Fibroblast of mammary gland (primary cell): ENCODE measurements at regions not wholly inside any gene's neighbourhood (a gene's known extent, or its start where the extent isn't known, plus 50 kb on each side); places are given as distances from the start of the nearest gene placed in this dataset.
"Not testable (repeated sequence)": the region's sequence is repeated elsewhere in the genome, so short reads cannot be mapped to it uniquely, and the experiment has no call there.

ENCODE experiments used
- DNase-seq: peaks from one replicate; pipeline ENCODE4 v3.0.0-alpha.2; 2010; ENCODE audit warnings: low read depth
- H3K4me3 ChIP-seq: 2 replicates; pipeline ENCODE4 v1.5.1; 2011; ENCODE audit warnings: low read depth, mild to moderate bottlenecking, low read length, moderate library complexity; ENCODE audit not compliant: control insufficient read depth
- TF ChIP-seq, protein P1 (sequence below): conservative IDR thresholded peaks from 2 replicates; pipeline ENCODE4 v1.5.1; 2011; ENCODE audit warnings: low read depth, low read length, inconsistent platforms; ENCODE audit not compliant: control insufficient read depth, insufficient read depth

DNA sequence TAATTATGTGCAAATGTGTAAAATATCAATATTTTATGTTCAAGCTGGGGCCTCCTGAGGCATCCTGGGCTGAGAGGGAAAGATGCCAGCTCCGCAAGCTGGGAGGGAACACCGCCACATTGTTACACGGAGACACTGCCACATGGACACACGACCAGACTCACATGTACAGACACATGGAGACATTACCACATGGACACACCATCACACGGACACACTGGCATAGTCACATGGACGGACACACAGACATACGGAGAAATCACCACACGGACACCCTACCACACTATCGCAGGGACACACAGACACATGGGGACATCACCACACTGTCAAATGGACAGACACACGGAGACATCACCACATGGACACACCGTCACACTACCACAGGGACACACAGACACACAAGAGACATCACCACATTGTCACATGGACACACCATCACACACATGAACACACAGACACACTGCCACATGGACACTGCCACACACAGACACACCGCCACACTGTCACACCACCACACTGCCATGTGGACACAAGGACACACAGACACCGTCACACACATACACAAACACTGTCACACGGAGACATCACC is 117.6 kb downstream of the CCDC74A start:
- no peak for DNase-seq
- H3K4me3 ChIP-seq: no peak overlapping the region
- TF ChIP-seq, protein P1, sequence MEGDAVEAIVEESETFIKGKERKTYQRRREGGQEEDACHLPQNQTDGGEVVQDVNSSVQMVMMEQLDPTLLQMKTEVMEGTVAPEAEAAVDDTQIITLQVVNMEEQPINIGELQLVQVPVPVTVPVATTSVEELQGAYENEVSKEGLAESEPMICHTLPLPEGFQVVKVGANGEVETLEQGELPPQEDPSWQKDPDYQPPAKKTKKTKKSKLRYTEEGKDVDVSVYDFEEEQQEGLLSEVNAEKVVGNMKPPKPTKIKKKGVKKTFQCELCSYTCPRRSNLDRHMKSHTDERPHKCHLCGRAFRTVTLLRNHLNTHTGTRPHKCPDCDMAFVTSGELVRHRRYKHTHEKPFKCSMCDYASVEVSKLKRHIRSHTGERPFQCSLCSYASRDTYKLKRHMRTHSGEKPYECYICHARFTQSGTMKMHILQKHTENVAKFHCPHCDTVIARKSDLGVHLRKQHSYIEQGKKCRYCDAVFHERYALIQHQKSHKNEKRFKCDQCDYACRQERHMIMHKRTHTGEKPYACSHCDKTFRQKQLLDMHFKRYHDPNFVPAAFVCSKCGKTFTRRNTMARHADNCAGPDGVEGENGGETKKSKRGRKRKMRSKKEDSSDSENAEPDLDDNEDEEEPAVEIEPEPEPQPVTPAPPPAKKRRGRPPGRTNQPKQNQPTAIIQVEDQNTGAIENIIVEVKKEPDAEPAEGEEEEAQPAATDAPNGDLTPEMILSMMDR: no peak

DNA sequence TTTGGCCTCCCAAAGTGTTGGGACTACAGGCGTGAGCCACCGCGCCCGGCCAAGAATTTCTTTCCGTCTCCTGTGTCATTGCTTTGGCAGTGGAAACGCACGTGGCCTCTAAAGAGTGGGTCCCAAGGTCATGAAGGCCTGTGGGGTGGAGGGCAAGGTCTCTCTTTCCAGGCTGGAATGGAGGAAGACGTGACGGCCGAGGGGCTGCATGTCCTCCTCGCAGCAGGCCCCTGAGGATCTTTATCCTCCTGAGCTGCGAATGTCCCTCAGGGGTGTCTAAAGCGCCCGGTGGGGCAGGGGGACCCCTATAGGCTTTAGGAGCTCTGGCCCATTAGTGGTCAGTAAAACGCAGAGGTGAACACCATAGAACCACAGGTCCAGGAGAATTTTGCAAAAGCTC is 118.5 kb downstream of the CCDC74A start:
- not testable (repeated sequence) for DNase-seq, H3K4me3 ChIP-seq

GRCh38 chr2:131646669-131647297 is 119.1 kb downstream of the CCDC74A start:
- no peak for DNase-seq
- H3K4me3 ChIP-seq: peak overlapping the region; percentile 6

DNA sequence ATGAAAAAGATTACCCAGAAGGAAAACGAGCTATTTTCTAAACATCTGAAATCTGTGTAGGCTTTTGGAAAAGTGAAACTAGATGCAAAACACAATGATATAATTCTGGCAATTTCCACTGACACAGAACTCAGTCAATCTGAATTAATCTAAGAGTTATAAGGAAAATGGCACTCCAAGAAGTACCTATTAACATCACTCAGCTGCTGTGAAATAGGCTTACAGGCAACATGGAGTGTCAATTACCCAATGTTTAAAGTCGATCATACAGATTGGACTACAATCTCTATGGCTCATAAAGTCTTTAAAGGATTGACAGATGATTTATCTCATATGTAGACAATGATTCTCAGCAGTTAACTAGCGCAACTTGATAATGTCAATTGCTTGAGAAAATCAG is 120.9 kb downstream of the CCDC74A start:
- DNase-seq, H3K4me3 ChIP-seq: not testable (repeated sequence)

More at GRCh38 chr2:131646669-131647297, 119.1 kb downstream of the CCDC74A start:
- TF ChIP-seq, protein P1: no peak

DNA sequence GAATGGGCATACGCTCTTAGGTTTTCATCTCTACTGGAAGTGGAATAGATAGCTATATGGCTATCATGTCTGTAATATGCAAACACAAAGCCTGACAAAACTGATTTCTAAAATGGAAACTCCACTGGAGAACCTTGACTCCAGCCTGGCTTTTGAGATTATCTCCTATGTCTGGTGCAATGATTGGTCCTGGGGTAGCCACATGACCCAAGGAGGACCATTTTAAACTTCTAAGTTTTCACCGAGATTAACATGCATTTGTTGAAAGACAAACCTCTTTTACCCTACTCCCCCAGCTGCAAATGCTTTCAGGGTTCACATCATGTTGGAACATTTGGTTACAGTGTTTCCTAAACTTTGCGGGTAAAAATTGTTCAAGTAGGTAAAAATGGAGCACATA is 124.6 kb downstream of the CCDC74A start:
- H3K4me3 ChIP-seq, DNase-seq: not testable (repeated sequence)

GRCh38 chr2:131654107-131654506 is 126.4 kb downstream of the CCDC74A start:
- H3K4me3 ChIP-seq, DNase-seq: not testable (repeated sequence)

GRCh38 chr2:131656816-131657633 is 129.3 kb downstream of the CCDC74A start:
- no peak overlapping the region for H3K4me3 ChIP-seq
- TF ChIP-seq, protein P1: no peak
- no peak for DNase-seq

DNA sequence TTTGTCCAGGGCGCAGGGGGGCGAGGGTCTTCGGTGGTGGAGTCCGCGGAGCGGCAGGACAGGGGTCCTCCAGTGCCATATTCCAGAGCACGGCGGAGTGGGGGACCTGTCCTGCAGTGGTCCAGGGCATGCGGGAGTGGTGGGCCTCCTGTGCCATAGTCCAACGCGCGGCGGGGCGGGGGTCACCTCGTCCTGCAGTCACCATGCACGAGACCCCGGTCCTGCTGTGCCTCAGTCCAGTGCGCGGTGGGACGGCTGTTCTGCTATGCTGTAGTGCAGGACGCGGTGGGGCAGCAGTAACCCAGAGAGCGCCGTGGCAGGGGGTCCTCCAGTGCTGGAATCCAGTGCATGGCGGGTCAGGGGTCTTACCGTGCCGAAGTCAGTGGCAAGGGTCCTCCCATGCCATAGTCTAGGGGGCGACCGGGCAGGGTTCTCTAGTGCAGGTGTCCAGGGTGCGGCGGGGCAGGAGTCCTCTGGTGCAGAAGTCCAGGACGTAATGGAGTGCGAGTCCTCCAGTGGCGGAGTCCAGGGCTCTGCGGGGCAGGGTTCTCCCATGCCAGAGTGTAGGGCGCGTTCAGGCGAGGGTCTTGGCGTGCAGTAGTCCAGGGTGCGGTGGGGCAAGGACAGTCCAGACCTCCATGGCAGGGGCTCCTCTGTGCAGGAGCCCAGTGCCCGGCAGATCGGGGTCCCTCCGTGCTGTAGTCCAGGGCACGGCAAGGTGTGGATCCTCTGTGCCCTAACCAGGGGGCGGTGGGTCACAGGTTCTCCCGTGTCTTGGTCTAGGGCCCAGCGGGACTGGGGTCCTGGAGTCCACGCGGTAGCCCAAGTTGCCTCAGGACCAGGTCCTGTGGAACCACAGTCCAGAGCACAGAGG is 130.4 kb downstream of the CCDC74A start:
- no peak for DNase-seq
- H3K4me3 ChIP-seq: no peak overlapping the region
- TF ChIP-seq, protein P1: no peak
